Activated CD8-positive, alpha-beta T cell treated with anti-CD3 and anti-CD28 coated beads for 36 hours (primary cell): ENCODE measurements at regions not wholly inside any gene's neighbourhood (a gene's known extent, or its start where the extent isn't known, plus 50 kb on each side); places are given as distances from the start of the nearest gene placed in this dataset.

ENCODE experiments used
- ATAC-seq: fragments of 200-7000 bp; cut with Tn5 transposase; one replicate; pipeline ENCODE4 v1.10.0; 2021; ENCODE audit warnings: mild to moderate bottlenecking, moderate library complexity
- CTCF ChIA-PET: fragments of 350-600 bp; sonication (Branson Sonifier 250); formaldehyde crosslinking; loops from one replicate; lab custom pipeline; 2021; ENCODE audit warnings: antibody characterized with exemption; lab: Charles Lee
- POLR2A ChIA-PET: fragments of 350-600 bp; sonication (Branson Sonifier 250); formaldehyde crosslinking; loops from one replicate; lab custom pipeline; 2021; ENCODE audit warnings: antibody characterized with exemption; lab: Charles Lee
- DNase-seq: peaks from one replicate; pipeline ENCODE4 v3.0.0-alpha.2; 2020
- H3K27ac Mint-ChIP-seq: one replicate; pipeline ENCODE4 v1.8.0; 2021; ENCODE audit warnings: mild to moderate bottlenecking, mixed read lengths
- H3K27me3 Mint-ChIP-seq: one replicate; pipeline ENCODE4 v1.8.0; 2021; ENCODE audit warnings: mixed read lengths
- H3K36me3 Mint-ChIP-seq: one replicate; pipeline ENCODE4 v1.8.0; 2021; ENCODE audit warnings: low read depth, mixed read lengths
- H3K4me1 Mint-ChIP-seq: one replicate; pipeline ENCODE4 v1.8.0; 2021; ENCODE audit warnings: low read depth, mixed read lengths
- H3K4me3 Mint-ChIP-seq: one replicate; pipeline ENCODE4 v1.8.0; 2021; ENCODE audit warnings: mild to moderate bottlenecking, moderate library complexity, mixed read lengths
- H3K9me3 Mint-ChIP-seq: one replicate; pipeline ENCODE4 v1.8.0; 2021; ENCODE audit warnings: mixed read lengths
- intact Hi-C: fragments of 100-400 bp; cut with micrococcal nuclease; formaldehyde crosslinking; loops from one replicate; pipeline ENCODE4 v1.10.0; 2022
- TF ChIP-seq, protein P1 (sequence below): fragments of 200-600 bp; IDR thresholded peaks from one replicate; pipeline ENCODE4 v1.8.0; 2022; ENCODE audit warnings: antibody characterized with exemption, mild to moderate bottlenecking

DNA sequence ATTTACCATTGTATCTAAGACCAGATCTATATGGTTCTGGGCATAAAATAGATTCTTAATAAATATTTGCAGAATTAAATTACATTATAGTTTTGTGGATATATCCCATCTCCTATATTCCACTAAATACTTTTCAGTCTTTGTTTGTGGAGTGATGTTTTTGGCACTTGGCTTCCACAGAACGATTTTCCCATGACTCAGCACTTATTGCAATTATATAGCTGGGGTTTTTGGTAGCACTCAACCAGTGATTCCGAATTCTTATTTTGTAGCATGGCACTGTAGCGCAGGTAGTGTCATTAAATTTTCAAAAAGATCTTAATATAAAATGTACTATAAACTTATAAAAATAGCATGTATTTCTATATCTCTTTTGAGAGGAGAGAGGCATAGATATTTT lies 221.2 kb downstream of the TRPC6 start:
- Mint-ChIP-seq H3K4me1 (no peaks in the 10 kb centered on the region), H3K9me3 (peaks cover 20% of the 10 kb centered on the region), H3K4me3 (no peak overlapping the region), H3K27me3 (no peaks in the 10 kb centered on the region), H3K36me3 (no peaks in the 10 kb centered on the region), H3K27ac (no peak overlapping the region)
- ATAC-seq (no peak), DNase-seq (no peak)
- intact Hi-C loops: no loop called here
- POLR2A ChIA-PET: no interaction called here
- CTCF ChIA-PET: no interaction called here
- TF ChIP-seq, protein P1, sequence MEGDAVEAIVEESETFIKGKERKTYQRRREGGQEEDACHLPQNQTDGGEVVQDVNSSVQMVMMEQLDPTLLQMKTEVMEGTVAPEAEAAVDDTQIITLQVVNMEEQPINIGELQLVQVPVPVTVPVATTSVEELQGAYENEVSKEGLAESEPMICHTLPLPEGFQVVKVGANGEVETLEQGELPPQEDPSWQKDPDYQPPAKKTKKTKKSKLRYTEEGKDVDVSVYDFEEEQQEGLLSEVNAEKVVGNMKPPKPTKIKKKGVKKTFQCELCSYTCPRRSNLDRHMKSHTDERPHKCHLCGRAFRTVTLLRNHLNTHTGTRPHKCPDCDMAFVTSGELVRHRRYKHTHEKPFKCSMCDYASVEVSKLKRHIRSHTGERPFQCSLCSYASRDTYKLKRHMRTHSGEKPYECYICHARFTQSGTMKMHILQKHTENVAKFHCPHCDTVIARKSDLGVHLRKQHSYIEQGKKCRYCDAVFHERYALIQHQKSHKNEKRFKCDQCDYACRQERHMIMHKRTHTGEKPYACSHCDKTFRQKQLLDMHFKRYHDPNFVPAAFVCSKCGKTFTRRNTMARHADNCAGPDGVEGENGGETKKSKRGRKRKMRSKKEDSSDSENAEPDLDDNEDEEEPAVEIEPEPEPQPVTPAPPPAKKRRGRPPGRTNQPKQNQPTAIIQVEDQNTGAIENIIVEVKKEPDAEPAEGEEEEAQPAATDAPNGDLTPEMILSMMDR: no peak

GRCh38 chr11:101357771-101358170 lies 226.0 kb downstream of the TRPC6 start:
- ChIA-PET CTCF (no interaction called here), POLR2A (no interaction called here)
- ATAC-seq: no peak
- intact Hi-C loops: no loop called here
- TF ChIP-seq, protein P1: no peak
- H3K27ac Mint-ChIP-seq: no peak overlapping the region
- H3K9me3 Mint-ChIP-seq: peaks cover 3% of the 10 kb centered on the region
- H3K27me3 Mint-ChIP-seq: no peaks in the 10 kb centered on the region
- no peak for DNase-seq
- H3K4me1 Mint-ChIP-seq: no peaks in the 10 kb centered on the region
- no peak overlapping the region for H3K4me3 Mint-ChIP-seq
- H3K36me3 Mint-ChIP-seq: no peaks in the 10 kb centered on the region

DNA sequence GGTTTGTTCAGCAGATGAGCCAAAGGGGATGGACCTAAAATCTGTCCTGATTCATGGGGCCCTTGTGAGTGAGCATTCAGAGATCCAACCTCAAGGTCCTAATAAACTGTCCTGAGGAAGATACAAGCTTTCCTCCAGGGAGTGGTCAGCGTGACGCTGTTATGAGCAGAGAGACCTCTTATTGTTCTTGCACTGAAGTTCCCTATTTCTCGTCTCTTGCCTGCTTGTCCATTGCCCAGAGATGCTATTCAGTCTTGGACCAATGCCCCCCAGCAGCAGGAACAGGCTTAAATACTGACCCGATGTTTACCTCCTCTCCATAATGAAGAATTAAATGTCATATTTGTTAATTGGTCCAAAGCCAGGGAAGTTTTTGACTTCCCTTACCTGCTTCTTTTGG lies 225.2 kb upstream of the PGR start:
- DNase-seq: no peak
- peaks cover 6% of the 10 kb centered on the region for H3K9me3 Mint-ChIP-seq
- intact Hi-C loops: no loop called here
- CTCF ChIA-PET: no interaction called here
- H3K4me1 Mint-ChIP-seq: no peaks in the 10 kb centered on the region
- H3K27me3 Mint-ChIP-seq: no peaks in the 10 kb centered on the region
- no peak overlapping the region for H3K4me3 Mint-ChIP-seq
- no peaks in the 10 kb centered on the region for H3K36me3 Mint-ChIP-seq
- H3K27ac Mint-ChIP-seq: no peak overlapping the region
- TF ChIP-seq, protein P1: no peak
- POLR2A ChIA-PET: no interaction called here
- no peak for ATAC-seq

DNA sequence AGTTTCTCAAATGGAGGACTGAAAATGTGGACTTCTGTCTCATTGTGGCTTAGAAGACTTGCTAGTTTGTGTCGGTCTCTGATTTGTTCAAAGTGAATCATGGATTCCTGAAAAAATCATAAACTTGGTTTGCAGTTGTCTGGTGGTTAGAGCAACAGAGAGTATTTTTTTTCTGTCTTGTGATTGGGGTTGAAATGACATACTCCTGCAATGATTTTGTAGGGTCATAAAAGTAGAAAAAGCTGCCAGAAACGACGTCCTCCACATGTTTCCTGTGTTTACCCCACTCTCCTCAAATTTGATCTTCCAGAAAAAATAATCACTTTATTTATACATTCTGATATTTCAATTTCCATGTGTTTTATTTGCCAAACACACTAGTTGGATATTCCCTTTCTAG lies 219.2 kb upstream of the PGR start:
- H3K9me3 Mint-ChIP-seq: peaks cover 4% of the 10 kb centered on the region
- DNase-seq (no peak), ATAC-seq (no peak)
- no peaks in the 10 kb centered on the region for H3K36me3 Mint-ChIP-seq
- ChIA-PET POLR2A (no interaction called here), CTCF (no interaction called here)
- TF ChIP-seq, protein P1: no peak
- H3K4me1 Mint-ChIP-seq: no peaks in the 10 kb centered on the region
- no peaks in the 10 kb centered on the region for H3K27me3 Mint-ChIP-seq
- no peak overlapping the region for H3K27ac Mint-ChIP-seq
- intact Hi-C loops: no loop called here
- H3K4me3 Mint-ChIP-seq: no peak overlapping the region

GRCh38 chr11:101346591-101346990 lies 217.0 kb upstream of the PGR start:
- Mint-ChIP-seq H3K27ac (no peak overlapping the region), H3K4me1 (no peaks in the 10 kb centered on the region), H3K4me3 (no peak overlapping the region), H3K27me3 (no peaks in the 10 kb centered on the region), H3K36me3 (no peaks in the 10 kb centered on the region), H3K9me3 (peaks cover 8% of the 10 kb centered on the region)
- intact Hi-C loops: no loop called here
- ATAC-seq: no peak
- ChIA-PET CTCF (no interaction called here), POLR2A (no interaction called here)
- TF ChIP-seq, protein P1: no peak
- no peak for DNase-seq
